HEK293T (cell line): ENCODE measurements at regions not wholly inside any gene's neighbourhood (a gene's known extent, or its start where the extent isn't known, plus 50 kb on each side); places are given as distances from the start of the nearest gene placed in this dataset.

Source experiments
- CTCF ChIA-PET: fragments of 350-600 bp; formaldehyde crosslinking; extraction: SDS; loops from one replicate; lab custom pipeline; 2021; ENCODE audit warnings: antibody characterized with exemption, inconsistent platforms; lab: Yijun Ruan, JAX
- POLR2A ChIA-PET: fragments of 350-600 bp; formaldehyde crosslinking; extraction: SDS; loops from one replicate; lab custom pipeline; 2020; ENCODE audit warnings: antibody characterized with exemption, inconsistent platforms; lab: Yijun Ruan, JAX
- DNase-seq: peaks from one replicate; pipeline ENCODE4 v3.0.0; 2012; ENCODE audit warnings: mixed read lengths; ENCODE audit errors: extremely low spot score
- ARNT ChIP-seq: fragments of 450-650 bp; IDR thresholded peaks from 2 replicates; pipeline ENCODE4 v1.6.1; 2017; ENCODE audit warnings: mild to moderate bottlenecking
- BHLHE40 ChIP-seq: fragments of 450-650 bp; IDR thresholded peaks from 2 replicates; pipeline ENCODE4 v1.6.1; 2016; ENCODE audit warnings: mild to moderate bottlenecking, moderate library complexity, borderline replicate concordance
- CTBP1 ChIP-seq: fragments of 450-650 bp; IDR thresholded peaks from 2 replicates; pipeline ENCODE4 v1.6.1; 2016; ENCODE audit warnings: borderline replicate concordance
- ELF4 ChIP-seq: fragments of 450-650 bp; IDR thresholded peaks from 2 replicates; pipeline ENCODE4 v1.6.1; 2017; ENCODE audit warnings: antibody characterized with exemption
- FOXA1 ChIP-seq: fragments of 450-650 bp; IDR thresholded peaks from 2 replicates; pipeline ENCODE4 v1.6.1; 2016; ENCODE audit warnings: mild to moderate bottlenecking
- FOXK2 ChIP-seq: fragments of 450-650 bp; IDR thresholded peaks from 2 replicates; pipeline ENCODE4 v1.6.1; 2016; ENCODE audit warnings: mild to moderate bottlenecking
- FOXM1 ChIP-seq: fragments of 450-650 bp; IDR thresholded peaks from 2 replicates; pipeline ENCODE4 v1.6.1; 2017; ENCODE audit warnings: mild to moderate bottlenecking, borderline replicate concordance
- HDGF ChIP-seq: fragments of 450-650 bp; IDR thresholded peaks from 2 replicates; pipeline ENCODE4 v1.6.1; 2017; ENCODE audit warnings: antibody characterized with exemption, borderline replicate concordance
- L3MBTL2 ChIP-seq: fragments of 450-650 bp; conservative IDR thresholded peaks from 2 replicates; pipeline ENCODE4 v1.6.1; 2016; ENCODE audit warnings: mild to moderate bottlenecking
- LEF1 ChIP-seq: fragments of 450-650 bp; IDR thresholded peaks from 2 replicates; pipeline ENCODE4 v1.6.1; 2017; ENCODE audit warnings: mild to moderate bottlenecking, borderline replicate concordance
- NFRKB ChIP-seq: fragments of 450-650 bp; IDR thresholded peaks from 2 replicates; pipeline ENCODE4 v1.6.1; 2016; ENCODE audit warnings: mild to moderate bottlenecking, moderate library complexity
- PKNOX1 ChIP-seq: fragments of 450-650 bp; IDR thresholded peaks from 2 replicates; pipeline ENCODE4 v1.6.1; 2016
- SP1 ChIP-seq: fragments of 450-650 bp; IDR thresholded peaks from 2 replicates; pipeline ENCODE4 v1.6.1; 2017
- SUZ12 ChIP-seq: fragments of 450-650 bp; IDR thresholded peaks from 2 replicates; pipeline ENCODE4 v1.6.1; 2016; ENCODE audit warnings: mild to moderate bottlenecking
- TARDBP ChIP-seq: fragments of 450-650 bp; IDR thresholded peaks from 2 replicates; pipeline ENCODE4 v1.6.1; 2016
- ZNF384 ChIP-seq: fragments of 450-650 bp; IDR thresholded peaks from 2 replicates; pipeline ENCODE4 v1.6.1; 2016

GRCh38 chr2:129296806-129297205 is 682.7 kb upstream of the RAB6C start:
- ChIA-PET CTCF (interaction anchor here (0.7 kb wide), 1 partner anchor 51 kb away, joined by 3 read pairs; no protein-coding TSS in a partner anchor), POLR2A (no interaction called here)
- no peak for DNase-seq
- TF ChIP-seq LEF1 (no peak), L3MBTL2 (no peak), ZNF384 (no peak), ARNT (no peak), BHLHE40 (no peak), NFRKB (no peak), FOXK2 (no peak), TARDBP (no peak), CTBP1 (no peak)

- CTCF ChIA-PET, result no interaction called here
- POLR2A ChIA-PET, result no interaction called here
- no peak for DNase-seq
- no peak for TF ChIP-seq ARNT
- no peak for TF ChIP-seq FOXK2
- no peak for TF ChIP-seq ZNF384
- TF ChIP-seq ELF4, result no peak
- TF ChIP-seq TARDBP, result no peak
- no peak for TF ChIP-seq HDGF
- TF ChIP-seq FOXA1, result no peak
- no peak for TF ChIP-seq BHLHE40
- no peak for TF ChIP-seq NFRKB
- no peak for TF ChIP-seq PKNOX1
- no peak for TF ChIP-seq CTBP1
- TF ChIP-seq SP1, result no peak
- no peak for TF ChIP-seq LEF1
- no peak for TF ChIP-seq FOXM1
- TF ChIP-seq L3MBTL2, result no peak
- no peak for TF ChIP-seq SUZ12
These were observed 682.0 kb upstream of the RAB6C start for GRCh38 chr2:129297430-129297829.

- TF ChIP-seq TARDBP (no peak), NFRKB (no peak), FOXA1 (no peak), LEF1 (no peak), SUZ12 (no peak), ZNF384 (no peak), HDGF (no peak), FOXM1 (no peak), ELF4 (no peak), ARNT (no peak), FOXK2 (no peak)
- CTCF ChIA-PET, result no interaction called here
- DNase-seq, result no peak
- POLR2A ChIA-PET, result no interaction called here
These were observed 680.1 kb upstream of the RAB6C start for GRCh38 chr2:129299338-129299737.

- no peak for TF ChIP-seq LEF1
- TF ChIP-seq BHLHE40, result no peak
- no peak for TF ChIP-seq SUZ12
- TF ChIP-seq ARNT, result no peak
- ChIA-PET CTCF (no interaction called here), POLR2A (no interaction called here)
- DNase-seq, result no peak
These were observed 679.7 kb upstream of the RAB6C start for GRCh38 chr2:129299756-129300155.

- CTCF ChIA-PET, result no interaction called here
- POLR2A ChIA-PET, result no interaction called here
- TF ChIP-seq HDGF, result no peak
- TF ChIP-seq PKNOX1, result no peak
- no peak for TF ChIP-seq FOXM1
- TF ChIP-seq CTBP1, result no peak
- TF ChIP-seq ARNT, result no peak
- TF ChIP-seq SP1, result no peak
- TF ChIP-seq ELF4, result no peak
- no peak for TF ChIP-seq NFRKB
- TF ChIP-seq FOXA1, result no peak
- no peak for TF ChIP-seq BHLHE40
- TF ChIP-seq FOXK2, result no peak
- no peak for DNase-seq
These were observed 679.0 kb upstream of the RAB6C start for GRCh38 chr2:129300456-129300855.

- TF ChIP-seq SUZ12 (no peak), FOXK2 (no peak), SP1 (no peak), CTBP1 (no peak), FOXM1 (no peak), NFRKB (no peak), ZNF384 (no peak), PKNOX1 (no peak), ARNT (no peak), ELF4 (no peak)
- ChIA-PET POLR2A (no interaction called here), CTCF (interaction anchor here (0.6 kb wide), 1 partner anchor 217 kb away, joined by 4 read pairs; no protein-coding TSS in a partner anchor)
- no peak for DNase-seq
These were observed 678.0 kb upstream of the RAB6C start for GRCh38 chr2:129301431-129301913.

GRCh38 chr2:129302106-129302505 is 677.4 kb upstream of the RAB6C start:
- DNase-seq, result no peak
- ChIA-PET CTCF (interaction anchor here (0.6 kb wide), 1 partner anchor 216 kb away, joined by 4 read pairs; no protein-coding TSS in a partner anchor), POLR2A (no interaction called here)
- TF ChIP-seq L3MBTL2 (no peak), FOXM1 (no peak), ELF4 (no peak), SP1 (no peak), NFRKB (no peak), LEF1 (no peak), CTBP1 (no peak), FOXK2 (no peak), PKNOX1 (no peak), FOXA1 (no peak), SUZ12 (no peak), ZNF384 (no peak), HDGF (no peak), TARDBP (no peak), ARNT (no peak)
